H1 (cell line): ENCODE measurements at regions not wholly inside any gene's neighbourhood (a gene's known extent, or its start where the extent isn't known, plus 50 kb on each side); places are given as distances from the start of the nearest gene placed in this dataset.

ENCODE experiments used
- CTCF ChIA-PET: fragments of 300-600 bp; sonication (Branson Sonifier 250); formaldehyde crosslinking; loops from one replicate; lab custom pipeline; 2021; ENCODE audit not compliant: partially characterized antibody; lab: Charles Lee
- POLR2A ChIA-PET: fragments of 300-600 bp; sonication (Branson Sonifier 250); formaldehyde crosslinking; loops from one replicate; lab custom pipeline; 2021; ENCODE audit warnings: inconsistent platforms; ENCODE audit not compliant: partially characterized antibody; lab: Charles Lee
- DNase-seq, 2 experiments: peaks; one replicate each; pipeline versions ENCODE4 v3.0.0 to v3.0.0-alpha.2; 2010 to 2022; ENCODE audit warnings: low spot score in 2 of 2, low read depth in 1 of 2, mixed read lengths in 1 of 2
- FAIRE-seq: peaks from 2 replicates; lab custom pipeline; 2011; peaks lifted over from hg19 to GRCh38; lab: Jason Lieb, UNC
- H2AFZ ChIP-seq: 2 replicates; pipeline ENCODE4 v1.8.1; 2012; ENCODE audit warnings: low read length, inconsistent platforms
- H2AK5ac ChIP-seq: 2 replicates; pipeline ENCODE4 v1.6.1; 2013; ENCODE audit warnings: low read depth, low read length
- H2BK120ac ChIP-seq: replicated peaks from 2 replicates; pipeline ENCODE3; 2013; ENCODE audit warnings: low read depth, low read length, inconsistent platforms
- H2BK12ac ChIP-seq: 2 replicates; pipeline ENCODE4 v1.6.1; 2013; ENCODE audit warnings: low read depth, low read length
- H2BK15ac ChIP-seq: 2 replicates; pipeline ENCODE4 v1.6.1; 2013; ENCODE audit warnings: low read length
- H2BK20ac ChIP-seq: 2 replicates; pipeline ENCODE4 v1.6.1; 2013; ENCODE audit warnings: low read length
- H2BK5ac ChIP-seq: 2 replicates; pipeline ENCODE4 v1.6.1; 2013; ENCODE audit warnings: low read depth, low read length
- H3K14ac ChIP-seq: 2 replicates; pipeline ENCODE4 v1.6.1; 2013; ENCODE audit warnings: inconsistent platforms; ENCODE audit not compliant: insufficient read length
- H3K18ac ChIP-seq: 2 replicates; pipeline ENCODE4 v1.6.1; 2013; ENCODE audit warnings: low read length; ENCODE audit errors: extremely low read depth
- H3K23ac ChIP-seq: 2 replicates; pipeline ENCODE4 v1.6.1; 2013; ENCODE audit warnings: inconsistent platforms; ENCODE audit not compliant: insufficient read length
- H3K23me2 ChIP-seq: 2 replicates; pipeline ENCODE4 v1.6.1; 2013; ENCODE audit warnings: low read depth, low read length
- H3K27ac ChIP-seq: 2 replicates; pipeline ENCODE4 v1.6.1; 2011; ENCODE audit warnings: low read depth, low read length, inconsistent platforms
- H3K27me3 ChIP-seq, 4 experiments: replicated peaks in 1 of 4; 1 replicate in 1 of 4; 2 replicates in 3 of 4; pipeline versions ENCODE4 v1.6.1 to v1.8.1; 2011 to 2013; ENCODE audit warnings: low read length in 3 of 4, mild to moderate bottlenecking in 3 of 4, inconsistent platforms in 2 of 4, mixed read lengths in 2 of 4, moderate library complexity in 1 of 4; ENCODE audit not compliant: control insufficient read depth in 3 of 4, insufficient read depth in 3 of 4; ENCODE audit errors: extremely low read depth in 1 of 4
- H3K36me3 ChIP-seq, 4 experiments: 2 replicates each; pipeline versions ENCODE4 v1.6.1 to v1.8.1; 2011 to 2013; ENCODE audit warnings: mild to moderate bottlenecking in 4 of 4, low read length in 3 of 4, moderate library complexity in 2 of 4, control low read depth in 1 of 4, inconsistent platforms in 1 of 4; ENCODE audit not compliant: insufficient read depth in 4 of 4, control insufficient read depth in 2 of 4
- H3K4ac ChIP-seq: replicated peaks from 2 replicates; pipeline ENCODE3; 2013; ENCODE audit warnings: low read length, low read depth, mixed read lengths, inconsistent platforms; ENCODE audit not compliant: insufficient read length
- H3K4me1 ChIP-seq, 4 experiments: replicated peaks in 1 of 4; 1 replicate in 1 of 4; 2 replicates in 3 of 4; pipeline versions ENCODE4 v1.6.1 to v1.8.1; 2011 to 2013; ENCODE audit warnings: low read length in 3 of 4, inconsistent platforms in 2 of 4, mixed read lengths in 1 of 4; ENCODE audit not compliant: insufficient read depth in 4 of 4, control insufficient read depth in 3 of 4
- H3K4me2 ChIP-seq, 2 experiments: 2 replicates each; pipeline versions ENCODE4 v1.6.1 to v1.8.1; 2011 to 2013; ENCODE audit warnings: low read depth in 2 of 2, low read length in 2 of 2, control low read depth in 1 of 2, inconsistent platforms in 1 of 2, mild to moderate bottlenecking in 1 of 2; ENCODE audit not compliant: insufficient read depth in 1 of 2
- H3K4me3 ChIP-seq, 4 experiments: fragments of 200-600, 300-600 bp in 1 of 4; sonication (generic), shearing (Covaris generic), sonication (Bioruptor Twin) in 1 of 4; 2 replicates each; pipeline versions ENCODE4 v1.5.1 to v1.8.1; 2011 to 2016; ENCODE audit warnings: low read length in 4 of 4, low read depth in 3 of 4, control low read depth in 2 of 4, inconsistent platforms in 2 of 4, mild to moderate bottlenecking in 2 of 4, mixed read lengths in 1 of 4, moderate library complexity in 1 of 4; ENCODE audit not compliant: insufficient read depth in 2 of 4; ENCODE audit errors: extremely low read depth in 1 of 4
- H3K56ac ChIP-seq: replicated peaks from 2 replicates; pipeline ENCODE3; 2013; ENCODE audit warnings: low read depth, mild to moderate bottlenecking, mixed read lengths, low read length, inconsistent platforms; ENCODE audit not compliant: insufficient read length
- H3K79me1 ChIP-seq: 2 replicates; pipeline ENCODE4 v1.6.1; 2013; ENCODE audit warnings: low read depth, low read length, control low read depth
- H3K79me2 ChIP-seq, 2 experiments: 2 replicates each; pipeline versions ENCODE4 v1.6.1 to v1.8.1; 2012 to 2013; ENCODE audit warnings: low read length in 2 of 2, mild to moderate bottlenecking in 2 of 2, inconsistent platforms in 1 of 2; ENCODE audit not compliant: insufficient read depth in 2 of 2, control insufficient read depth in 1 of 2
- H3K9ac ChIP-seq, 4 experiments: replicated peaks in 1 of 4; 1 replicate in 1 of 4; 2 replicates in 3 of 4; pipeline versions ENCODE4 v1.6.1 to v1.8.1; 2011 to 2013; ENCODE audit warnings: low read depth in 3 of 4, low read length in 3 of 4, control low read depth in 2 of 4, mild to moderate bottlenecking in 2 of 4, moderate library complexity in 2 of 4, inconsistent platforms in 1 of 4; ENCODE audit errors: extremely low read depth in 1 of 4
- H3K9me3 ChIP-seq, 2 experiments: 2 replicates each; pipeline versions ENCODE4 v1.6.1 to v1.8.1; 2012 to 2013; ENCODE audit warnings: mild to moderate bottlenecking in 2 of 2, moderate library complexity in 2 of 2, control low read depth in 1 of 2, inconsistent platforms in 1 of 2, low read depth in 1 of 2, low read length in 1 of 2, mixed read lengths in 1 of 2; ENCODE audit not compliant: insufficient read depth in 2 of 2
- H4K20me1 ChIP-seq, 2 experiments: replicated peaks in 1 of 2; 2 replicates each; pipeline versions ENCODE3 to v1.8.1; 2011 to 2013; ENCODE audit warnings: inconsistent platforms in 2 of 2, low read length in 2 of 2, mild to moderate bottlenecking in 1 of 2; ENCODE audit not compliant: insufficient read depth in 2 of 2, control insufficient read depth in 1 of 2
- H4K5ac ChIP-seq: 2 replicates; pipeline ENCODE4 v1.6.1; 2013; ENCODE audit warnings: low read length, low read depth, mixed read lengths, inconsistent platforms; ENCODE audit not compliant: insufficient read length
- H4K8ac ChIP-seq: 2 replicates; pipeline ENCODE4 v1.8.0; 2013; ENCODE audit warnings: mild to moderate bottlenecking, moderate library complexity, low read length, inconsistent platforms; ENCODE audit not compliant: insufficient read depth; ENCODE audit errors: extremely low read depth
- H4K91ac ChIP-seq: replicated peaks from 2 replicates; pipeline ENCODE3; 2013; ENCODE audit warnings: low read length, mixed read lengths, inconsistent platforms; ENCODE audit not compliant: insufficient read length
- KDM4A ChIP-seq: IDR thresholded peaks from one replicate; pipeline ENCODE4 v1.7.1; 2012; ENCODE audit warnings: low read depth, mild to moderate bottlenecking, moderate library complexity, low read length, inconsistent platforms; ENCODE audit not compliant: severe bottlenecking
- MAX ChIP-seq: IDR thresholded peaks from 2 replicates; pipeline ENCODE4 v1.6.1; 2012; ENCODE audit warnings: inconsistent platforms
- TBP ChIP-seq: IDR thresholded peaks from 2 replicates; pipeline ENCODE4 v1.6.1; 2011; ENCODE audit warnings: low read depth, low read length, improper control_type of control experiment
- WGBS, 2 experiments: shearing (Covaris generic) in 1 of 2; methylation state at CpG; one replicate each; pipeline versions ENCODE4 v1.1.6 to v1.1.7; 2013 to 2015; ENCODE audit warnings: low lambda C conversion rate in 2 of 2, mixed read lengths in 2 of 2, inconsistent platforms in 1 of 2, low coverage in 1 of 2, missing lambda C conversion rate in 1 of 2; ENCODE audit not compliant: insufficient replicate concordance in 2 of 2, insufficient coverage in 1 of 2, insufficient read length in 1 of 2; ENCODE audit errors: extremely low coverage in 1 of 2, missing lambda C conversion rate in 1 of 2; 5-methylcytosine and 5-hydroxymethylcytosine counted together

DNA sequence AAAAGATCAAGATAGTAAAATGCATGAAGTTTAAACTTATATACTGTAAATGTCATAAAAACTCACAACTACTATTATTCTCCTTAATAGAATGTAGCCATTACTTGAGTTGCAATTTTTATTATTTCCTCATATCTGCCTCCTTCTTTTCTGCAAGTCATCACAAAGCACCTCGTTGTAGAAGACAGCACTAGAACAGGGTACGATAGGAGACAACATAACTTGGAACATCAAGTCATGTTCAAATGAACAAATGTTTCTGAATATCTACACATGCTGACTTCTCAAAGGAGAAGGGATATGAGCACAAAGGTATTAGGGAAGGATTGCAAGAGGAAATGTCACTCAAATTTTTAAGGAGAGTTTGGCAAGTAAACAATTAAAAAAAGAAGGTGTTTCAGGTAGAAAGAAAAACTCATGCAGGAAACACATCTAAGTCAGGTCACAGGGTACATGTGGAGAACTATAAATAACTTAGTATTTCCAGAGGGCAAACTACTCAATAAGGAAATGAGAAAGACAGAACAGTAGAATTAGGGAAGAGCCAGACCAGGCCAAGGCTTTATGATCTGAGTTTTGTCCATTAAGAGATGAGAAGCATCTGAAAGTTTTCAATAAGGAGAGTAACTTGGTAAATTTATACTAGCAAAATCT is 186.7 kb downstream of the CRPPA start:
- DNase-seq (no peak), FAIRE-seq (no peak)
- H4K8ac ChIP-seq = no peak overlapping the region
- H3K4me2 ChIP-seq = no peak overlapping the region
- H3K27me3 ChIP-seq = no peaks in the 10 kb centered on the region
- H3K9ac ChIP-seq = no peak overlapping the region
- no peaks in the 10 kb centered on the region for H4K20me1 ChIP-seq
- no peaks in the 10 kb centered on the region for H3K79me2 ChIP-seq
- no peaks in the 10 kb centered on the region for H3K23me2 ChIP-seq
- H3K27ac ChIP-seq = no peak overlapping the region
- POLR2A ChIA-PET = no interaction called here
- H2BK120ac ChIP-seq = no peak overlapping the region
- no peak overlapping the region for H3K4ac ChIP-seq
- TF ChIP-seq MAX = no peak
- no peak for TF ChIP-seq TBP
- TF ChIP-seq KDM4A = no peak
- H2BK12ac ChIP-seq = no peak overlapping the region
- no peak overlapping the region for H2AK5ac ChIP-seq
- no peak overlapping the region for H3K14ac ChIP-seq
- WGBS, 2 experiments = 95% methylated on average over 2 of the region's 2 CpGs; no CpG with 5 or more reads in 1 of the 2 experiments
- H3K23ac ChIP-seq = no peak overlapping the region
- peaks cover 0 to 2% of the 10 kb centered on the region in 2 experiments; a peak in 2 of 4 replicates for H3K9me3 ChIP-seq
- no peak overlapping the region for H2BK15ac ChIP-seq
- H3K4me1 ChIP-seq = no peaks in the 10 kb centered on the region
- no peak overlapping the region for H3K18ac ChIP-seq
- H3K79me1 ChIP-seq = no peaks in the 10 kb centered on the region
- no peak overlapping the region for H2AFZ ChIP-seq
- no peak overlapping the region for H2BK5ac ChIP-seq
- H3K4me3 ChIP-seq = no peak overlapping the region
- no peak overlapping the region for H2BK20ac ChIP-seq
- CTCF ChIA-PET = no interaction called here
- no peaks in the 10 kb centered on the region for H3K36me3 ChIP-seq
- H4K91ac ChIP-seq = no peak overlapping the region
- H3K56ac ChIP-seq = no peak overlapping the region
- no peak overlapping the region for H4K5ac ChIP-seq
